Activated CD8-positive, alpha-beta memory T cell treated with anti-CD3 and anti-CD28 coated beads, Interleukin-2, amount 10 ng/mL, durations not matched to agents 7 days and 5 days (primary cell): ENCODE measurements at regions not wholly inside any gene's neighbourhood (a gene's known extent, or its start where the extent isn't known, plus 50 kb on each side); places are given as distances from the start of the nearest gene placed in this dataset.

Source experiments
- ATAC-seq: fragments of 150-1000 bp; cut with Tn5 transposase; one replicate; pipeline ENCODE4 v1.10.0; 2021; ENCODE audit warnings: moderate library complexity
- CTCF ChIA-PET: fragments of 350-600 bp; sonication (Branson Sonifier 250); formaldehyde crosslinking; loops from one replicate; lab custom pipeline; 2021; ENCODE audit warnings: antibody characterized with exemption; lab: Charles Lee
- DNase-seq: peaks from one replicate; pipeline ENCODE4 v3.0.0-alpha.2; 2020
- H3K27ac Mint-ChIP-seq: one replicate; pipeline ENCODE4 v1.8.0; 2021; ENCODE audit warnings: mild to moderate bottlenecking, mixed read lengths
- H3K27me3 Mint-ChIP-seq: one replicate; pipeline ENCODE4 v1.8.0; 2021; ENCODE audit warnings: mixed read lengths
- H3K36me3 Mint-ChIP-seq: one replicate; pipeline ENCODE4 v1.8.0; 2021; ENCODE audit warnings: mild to moderate bottlenecking, mixed read lengths
- H3K4me1 Mint-ChIP-seq: one replicate; pipeline ENCODE4 v1.8.0; 2021; ENCODE audit warnings: mixed read lengths
- H3K4me3 Mint-ChIP-seq: one replicate; pipeline ENCODE4 v1.8.0; 2021; ENCODE audit warnings: mild to moderate bottlenecking, moderate library complexity, mixed read lengths
- H3K9me3 Mint-ChIP-seq: one replicate; pipeline ENCODE4 v1.8.0; 2022; ENCODE audit warnings: low read depth, mixed read lengths

DNA sequence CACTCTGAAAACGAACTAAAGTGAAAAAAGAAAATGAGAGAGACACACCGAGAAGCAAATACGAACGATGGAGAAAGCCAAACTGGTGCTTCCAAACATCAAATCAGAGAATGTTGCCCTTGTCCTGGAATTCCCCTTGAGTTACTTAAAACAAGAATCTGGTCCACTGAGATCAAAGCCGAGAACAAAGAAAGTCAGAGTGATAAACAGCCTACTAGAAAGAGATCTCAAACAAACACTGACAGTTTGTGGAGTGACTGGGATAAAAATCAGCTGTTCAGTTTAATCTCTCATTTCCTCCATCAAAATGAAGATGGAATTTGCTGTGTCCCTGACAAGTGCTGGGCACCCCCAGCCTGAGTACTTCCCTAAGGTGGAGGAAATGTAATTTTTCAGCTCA, 582.6 kb downstream of the NR2F1-AS1 start:
- no peak for DNase-seq
- Mint-ChIP-seq H3K27ac (no peak overlapping the region), H3K4me1 (no peaks in the 10 kb centered on the region), H3K36me3 (no peaks in the 10 kb centered on the region), H3K4me3 (no peak overlapping the region), H3K9me3 (peaks cover 5% of the 10 kb centered on the region), H3K27me3 (no peaks in the 10 kb centered on the region)
- ATAC-seq: no peak
- CTCF ChIA-PET: no interaction called here

DNA sequence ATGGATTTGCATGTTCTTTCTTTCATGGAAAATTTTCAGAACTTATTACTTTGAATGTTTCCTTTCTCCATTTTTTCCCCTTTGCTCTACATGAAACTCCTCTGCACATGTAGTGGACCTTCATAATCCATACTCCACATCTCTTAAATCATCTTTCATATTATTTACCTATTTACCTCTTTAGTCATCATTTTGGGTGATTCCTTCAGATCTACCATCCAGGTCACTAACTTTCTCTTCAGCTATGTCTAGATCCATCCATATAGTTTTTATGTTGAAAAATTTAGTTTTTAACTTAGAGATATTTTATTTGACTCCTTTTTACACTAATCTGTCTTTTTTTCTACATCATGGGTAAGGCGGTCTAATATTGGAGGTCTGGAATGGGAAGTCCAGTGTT, 586.6 kb downstream of the NR2F1-AS1 start:
- DNase-seq (no peak), ATAC-seq (no peak)
- Mint-ChIP-seq H3K36me3 (no peaks in the 10 kb centered on the region), H3K9me3 (peaks cover 5% of the 10 kb centered on the region), H3K4me1 (no peaks in the 10 kb centered on the region), H3K27me3 (no peaks in the 10 kb centered on the region), H3K4me3 (no peak overlapping the region), H3K27ac (no peak overlapping the region)
- CTCF ChIA-PET: no interaction called here

DNA sequence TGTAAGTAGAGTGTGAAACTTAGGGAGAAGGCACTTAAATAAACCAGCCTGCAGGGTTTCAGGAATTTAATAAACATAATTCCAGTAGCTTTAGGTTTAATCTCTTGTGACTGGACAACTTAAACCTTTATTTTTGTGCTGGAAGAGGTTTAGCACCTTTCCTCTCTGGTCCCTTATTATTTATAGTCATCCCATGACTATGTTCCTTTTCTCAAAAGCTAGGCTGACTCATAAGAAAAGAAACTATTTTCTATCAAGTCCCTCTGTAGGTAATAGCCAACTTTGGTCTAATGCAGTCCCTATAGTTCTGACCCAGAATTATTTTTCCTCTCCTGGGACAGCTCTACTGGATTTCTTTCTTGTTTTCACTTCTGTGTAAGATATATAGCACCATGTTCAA, 588.9 kb downstream of the NR2F1-AS1 start:
- no peak for DNase-seq
- Mint-ChIP-seq H3K27me3 (no peaks in the 10 kb centered on the region), H3K27ac (no peak overlapping the region), H3K9me3 (peaks cover 5% of the 10 kb centered on the region), H3K4me1 (no peaks in the 10 kb centered on the region), H3K36me3 (no peaks in the 10 kb centered on the region), H3K4me3 (no peak overlapping the region)
- ATAC-seq: no peak
- CTCF ChIA-PET: no interaction called here

GRCh38 chr5:92991581-92992067, 589.4 kb downstream of the NR2F1-AS1 start:
- no peak for DNase-seq
- Mint-ChIP-seq H3K4me1 (no peaks in the 10 kb centered on the region), H3K9me3 (peaks cover 5% of the 10 kb centered on the region), H3K27me3 (no peaks in the 10 kb centered on the region), H3K36me3 (no peaks in the 10 kb centered on the region), H3K4me3 (no peak overlapping the region), H3K27ac (no peak overlapping the region)
- CTCF ChIA-PET: no interaction called here
- ATAC-seq: no peak

DNA sequence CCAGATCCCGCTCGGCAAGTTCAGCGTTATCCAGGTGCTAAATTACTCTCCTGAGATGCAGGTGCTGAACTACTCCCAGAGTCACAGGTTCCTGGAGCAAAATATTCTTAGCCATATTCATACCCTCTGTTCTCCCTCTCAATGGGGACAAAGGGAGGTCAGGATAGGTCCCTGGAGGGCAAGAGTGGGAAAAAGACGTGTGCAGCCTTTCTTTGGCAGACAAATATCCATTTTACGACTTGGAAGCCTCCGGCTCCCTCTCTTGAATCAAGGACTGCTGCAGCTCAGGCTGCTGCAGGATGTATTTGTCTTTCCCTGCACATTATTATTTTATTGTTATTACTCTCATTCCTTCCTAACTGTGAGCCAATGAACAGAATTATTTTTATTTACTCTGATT, 590.2 kb downstream of the NR2F1-AS1 start:
- Mint-ChIP-seq H3K36me3 (no peaks in the 10 kb centered on the region), H3K9me3 (peaks cover 5% of the 10 kb centered on the region), H3K27me3 (no peaks in the 10 kb centered on the region), H3K27ac (no peak overlapping the region), H3K4me3 (no peak overlapping the region), H3K4me1 (no peaks in the 10 kb centered on the region)
- no peak for ATAC-seq
- CTCF ChIA-PET: no interaction called here
- no peak for DNase-seq

DNA sequence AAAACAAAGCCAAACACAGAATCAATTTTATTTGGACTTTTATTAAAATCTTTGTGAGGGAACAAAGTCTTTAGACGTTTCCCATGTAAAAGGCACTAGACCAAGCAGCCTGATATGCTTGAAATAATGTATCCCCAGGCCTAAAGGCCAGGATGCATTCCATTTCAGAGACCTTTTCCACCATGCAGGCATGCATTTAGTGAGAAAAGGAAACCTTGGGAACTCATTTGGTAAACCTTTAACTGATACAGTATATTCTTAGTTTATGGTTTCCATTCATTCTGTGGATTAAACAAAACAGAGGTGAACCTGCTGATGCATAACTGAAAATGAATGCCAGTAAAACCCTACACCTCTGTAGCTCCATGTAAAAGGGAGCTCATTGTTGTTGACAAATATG, 600.0 kb downstream of the NR2F1-AS1 start:
- H3K27me3 Mint-ChIP-seq: no peaks in the 10 kb centered on the region
- DNase-seq (no peak), ATAC-seq (no peak)
- no peaks in the 10 kb centered on the region for H3K36me3 Mint-ChIP-seq
- CTCF ChIA-PET: no interaction called here
- H3K27ac Mint-ChIP-seq: no peak overlapping the region
- no peak overlapping the region for H3K4me3 Mint-ChIP-seq
- H3K9me3 Mint-ChIP-seq: peaks cover 5% of the 10 kb centered on the region
- H3K4me1 Mint-ChIP-seq: no peaks in the 10 kb centered on the region

GRCh38 chr5:92980491-92980890, 600.5 kb downstream of the NR2F1-AS1 start:
- ATAC-seq (no peak), DNase-seq (no peak)
- H3K4me1 Mint-ChIP-seq: no peaks in the 10 kb centered on the region
- no peaks in the 10 kb centered on the region for H3K27me3 Mint-ChIP-seq
- CTCF ChIA-PET: no interaction called here
- H3K36me3 Mint-ChIP-seq: no peaks in the 10 kb centered on the region
- H3K9me3 Mint-ChIP-seq: peaks cover 5% of the 10 kb centered on the region
- H3K27ac Mint-ChIP-seq: no peak overlapping the region
- H3K4me3 Mint-ChIP-seq: no peak overlapping the region

DNA sequence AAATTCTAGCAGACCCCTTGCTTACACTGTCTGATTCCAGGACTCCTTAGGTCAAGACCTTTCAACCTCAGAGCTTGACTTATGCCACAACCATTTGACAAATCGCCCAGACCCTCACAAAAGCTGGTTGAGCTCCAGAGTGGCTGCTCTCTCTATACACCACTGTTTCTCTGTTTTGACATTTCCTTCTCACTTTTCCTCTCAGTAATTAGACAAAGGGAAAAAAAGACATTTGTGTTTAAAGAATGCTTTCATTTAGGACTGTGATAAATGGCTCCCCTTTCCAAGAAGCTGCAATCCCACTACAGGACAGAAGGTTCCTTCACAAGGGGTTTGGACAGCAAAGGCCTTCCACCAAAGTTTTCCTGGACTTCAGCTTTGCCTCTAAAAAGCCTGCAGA, 601.3 kb downstream of the NR2F1-AS1 start:
- H3K4me3 Mint-ChIP-seq: no peak overlapping the region
- no peaks in the 10 kb centered on the region for H3K27me3 Mint-ChIP-seq
- CTCF ChIA-PET: interaction anchor here (0.9 kb wide), 1 partner anchor 9 kb away, joined by 3 read pairs; no protein-coding TSS in a partner anchor
- DNase-seq (no peak), ATAC-seq (no peak)
- H3K9me3 Mint-ChIP-seq: peaks cover 1% of the 10 kb centered on the region
- no peaks in the 10 kb centered on the region for H3K4me1 Mint-ChIP-seq
- H3K36me3 Mint-ChIP-seq: no peaks in the 10 kb centered on the region
- no peak overlapping the region for H3K27ac Mint-ChIP-seq

DNA sequence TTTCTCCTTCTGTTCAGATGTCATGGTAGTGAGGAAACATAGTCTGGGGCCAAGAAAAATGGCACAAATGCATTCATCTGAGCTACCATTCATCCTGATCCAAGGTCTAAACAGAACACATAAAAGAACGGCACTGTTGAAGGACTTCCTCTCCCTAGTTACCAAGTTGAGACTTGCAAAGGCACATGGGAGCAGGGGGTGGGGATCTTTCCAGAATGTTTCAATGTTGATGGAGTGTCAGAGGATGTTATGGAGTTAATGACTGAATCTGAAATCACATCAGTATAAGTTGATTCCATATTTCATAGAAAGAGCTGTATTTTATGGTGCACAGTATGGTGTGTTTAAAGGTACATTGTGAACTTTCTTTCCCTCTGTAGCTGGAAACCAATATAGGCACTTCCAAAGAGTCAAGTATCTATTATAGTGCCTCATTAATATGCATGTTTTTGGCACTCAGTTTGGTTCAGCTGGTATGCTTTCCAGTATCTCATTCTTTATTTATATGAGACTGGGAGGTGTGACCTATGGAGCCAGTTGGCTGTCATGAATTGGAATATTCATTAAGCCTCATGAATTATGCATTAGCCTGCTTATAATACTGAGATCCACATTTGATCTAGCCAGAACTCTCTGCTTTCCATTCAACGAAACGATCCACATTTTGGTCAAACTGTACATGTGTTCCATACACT, 603.0 kb downstream of the NR2F1-AS1 start:
- CTCF ChIA-PET: no interaction called here
- Mint-ChIP-seq H3K4me1 (no peaks in the 10 kb centered on the region), H3K4me3 (no peak overlapping the region), H3K9me3 (no peaks in the 10 kb centered on the region), H3K27ac (no peak overlapping the region), H3K27me3 (no peaks in the 10 kb centered on the region), H3K36me3 (no peaks in the 10 kb centered on the region)
- ATAC-seq (no peak), DNase-seq (no peak)

DNA sequence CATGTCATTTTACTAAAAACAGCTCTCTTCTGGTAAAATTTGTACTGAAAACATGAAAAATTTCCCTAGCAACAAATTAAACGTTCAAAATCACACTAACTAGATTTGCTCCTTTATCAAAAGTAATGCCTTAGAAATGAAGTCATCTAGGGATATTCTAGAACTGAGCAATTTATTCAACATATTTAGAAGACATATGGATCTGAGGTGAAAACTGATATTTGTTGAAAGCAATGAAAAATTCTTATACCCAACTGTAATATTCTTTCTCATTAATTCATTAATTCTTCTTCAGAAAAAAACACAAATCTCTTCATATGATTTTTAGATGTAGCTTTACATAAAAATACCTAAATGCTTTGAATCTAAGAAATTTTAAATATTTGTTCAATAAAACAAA, 604.9 kb downstream of the NR2F1-AS1 start:
- no peak for DNase-seq
- CTCF ChIA-PET: no interaction called here
- Mint-ChIP-seq H3K36me3 (no peaks in the 10 kb centered on the region), H3K9me3 (no peaks in the 10 kb centered on the region), H3K4me3 (no peak overlapping the region), H3K4me1 (no peaks in the 10 kb centered on the region), H3K27me3 (no peaks in the 10 kb centered on the region), H3K27ac (no peak overlapping the region)
- no peak for ATAC-seq

GRCh38 chr5:92969781-92970237, 611.2 kb downstream of the NR2F1-AS1 start:
- Mint-ChIP-seq H3K27ac (no peak overlapping the region), H3K27me3 (no peaks in the 10 kb centered on the region), H3K9me3 (peaks cover 2% of the 10 kb centered on the region), H3K36me3 (no peaks in the 10 kb centered on the region), H3K4me3 (no peak overlapping the region), H3K4me1 (no peaks in the 10 kb centered on the region)
- DNase-seq (no peak), ATAC-seq (no peak)
- CTCF ChIA-PET: no interaction called here

DNA sequence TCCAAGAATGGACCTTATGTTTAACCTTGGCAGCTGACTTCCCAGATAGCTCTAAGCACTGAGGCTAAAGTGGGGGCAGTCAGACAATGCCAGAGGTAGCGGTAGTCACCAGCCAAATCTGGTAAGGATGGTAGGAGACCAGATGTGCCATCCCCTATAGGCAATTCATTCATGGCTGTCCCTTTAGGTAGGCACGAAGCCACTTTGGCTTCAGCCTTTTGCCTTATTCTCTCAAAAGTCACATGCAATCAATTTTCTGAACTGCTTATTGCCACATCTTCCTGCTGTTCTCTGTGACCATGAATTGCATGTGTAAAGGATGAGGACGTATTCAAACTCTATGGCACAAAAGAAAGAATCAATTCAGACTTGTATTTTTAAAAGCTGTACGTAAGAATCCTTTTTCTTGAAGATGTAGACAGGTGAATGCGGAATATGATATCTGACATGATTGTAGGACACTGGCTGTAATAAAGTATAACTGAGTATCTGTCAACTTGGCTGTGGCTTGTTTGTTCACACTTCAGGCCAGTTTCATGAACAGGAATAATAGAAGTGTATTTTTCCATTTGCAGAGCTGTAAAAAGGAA, 611.7 kb downstream of the NR2F1-AS1 start:
- H3K4me3 Mint-ChIP-seq: no peak overlapping the region

GRCh38 chr5:92963800-92964199, 617.2 kb downstream of the NR2F1-AS1 start:
- CTCF ChIA-PET: no interaction called here
- no peak overlapping the region for H3K4me3 Mint-ChIP-seq
- no peaks in the 10 kb centered on the region for H3K9me3 Mint-ChIP-seq
- no peaks in the 10 kb centered on the region for H3K27me3 Mint-ChIP-seq
- ATAC-seq (no peak), DNase-seq (no peak)
- no peaks in the 10 kb centered on the region for H3K36me3 Mint-ChIP-seq
- no peaks in the 10 kb centered on the region for H3K4me1 Mint-ChIP-seq
- H3K27ac Mint-ChIP-seq: no peak overlapping the region

More for the DNA sequence above, 611.7 kb downstream of the NR2F1-AS1 start:
- no peak for DNase-seq
- no peaks in the 10 kb centered on the region for H3K4me1 Mint-ChIP-seq
- peaks cover 2% of the 10 kb centered on the region for H3K9me3 Mint-ChIP-seq
- CTCF ChIA-PET: no interaction called here
- no peak overlapping the region for H3K27ac Mint-ChIP-seq
- H3K36me3 Mint-ChIP-seq: no peaks in the 10 kb centered on the region
- H3K27me3 Mint-ChIP-seq: no peaks in the 10 kb centered on the region
- ATAC-seq: no peak

GRCh38 chr5:92962752-92963151, 618.3 kb downstream of the NR2F1-AS1 start:
- no peaks in the 10 kb centered on the region for H3K4me1 Mint-ChIP-seq
- CTCF ChIA-PET: no interaction called here
- no peak overlapping the region for H3K4me3 Mint-ChIP-seq
- no peak for ATAC-seq
- no peaks in the 10 kb centered on the region for H3K36me3 Mint-ChIP-seq
- DNase-seq: no peak
- H3K27ac Mint-ChIP-seq: no peak overlapping the region
- H3K9me3 Mint-ChIP-seq: no peaks in the 10 kb centered on the region
- no peaks in the 10 kb centered on the region for H3K27me3 Mint-ChIP-seq
